Body of pancreas (tissue), 4 donors: ENCODE measurements at regions not wholly inside any gene's neighbourhood (a gene's known extent, or its start where the extent isn't known, plus 50 kb on each side); places are given as distances from the start of the nearest gene placed in this dataset.

Experiments used
- CTCF ChIP-seq, 7 experiments: fragments of 450-650 bp in 4 of 7; fragments of 200-600 bp in 3 of 7; sonication (generic) in 3 of 7; IDR thresholded peaks; one replicate each; pipeline ENCODE4 v1.5.1; 2016 to 2019; ENCODE audit warnings: antibody characterized with exemption in 7 of 7
- POLR2A ChIP-seq, 3 donors: fragments of 450-650 bp; IDR thresholded peaks; one replicate each; pipeline ENCODE4 v1.6.1; 2016; ENCODE audit warnings: antibody characterized with exemption in 3 of 3, mild to moderate bottlenecking in 2 of 3

DNA sequence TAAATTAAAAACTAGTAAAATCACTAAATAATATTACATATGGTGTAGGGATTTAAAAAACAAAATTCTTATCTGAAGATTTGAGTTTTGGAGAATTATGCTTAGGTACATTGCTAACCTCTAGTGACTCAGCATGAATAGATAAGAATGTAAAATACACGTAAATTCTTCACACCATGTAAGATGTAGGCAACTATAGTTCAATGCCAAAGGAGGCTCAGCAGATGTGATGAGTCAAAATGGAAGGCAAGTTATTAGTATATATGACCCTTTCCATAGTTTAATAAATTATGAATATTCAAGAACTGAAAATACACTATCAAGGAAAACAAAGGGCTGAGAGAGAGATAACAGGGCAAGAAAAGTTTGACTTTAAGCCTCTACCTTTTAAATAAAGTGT lies 79.0 kb downstream of the MRPS30 start:
- no peak for TF ChIP-seq CTCF (IDR thresholded peaks at IDR 0.05)
- no peak for TF ChIP-seq POLR2A (IDR thresholded peaks at IDR 0.05)
